ENCODE measurements at regions not wholly inside any gene's neighbourhood (a gene's known extent, or its start where the extent isn't known, plus 50 kb on each side); places are given as distances from the start of the nearest gene placed in this dataset.

- no peak for TF ChIP-seq ATF3 (IDR thresholded peaks at IDR 0.05)
- TF ChIP-seq ATF3 (CRISPR knock-in tag; conservative IDR thresholded peaks at IDR 0.05), result no peak
- no peak for TF ChIP-seq ZNF175 (CRISPR knock-in tag; IDR thresholded peaks at IDR 0.05; ENCODE audit: low read depth)
- no peak for TF ChIP-seq NFIX (CRISPR knock-in tag; IDR thresholded peaks at IDR 0.05; ENCODE audit: low read depth)
- no peak for TF ChIP-seq ETV1 (tag; conservative IDR thresholded peaks at IDR 0.05; ENCODE audit: low read depth)
- no peak for TF ChIP-seq ZNF75A (CRISPR knock-in tag; IDR thresholded peaks at IDR 0.05)
- no peak for TF ChIP-seq SIX5 (IDR thresholded peaks at IDR 0.05; ENCODE audit: borderline replicate concordance in 1 of 2, insufficient read depth in 1 of 2, low read depth in 1 of 2, low read length in 2 of 2)
- TF ChIP-seq POLR2B (IDR thresholded peaks at IDR 0.05; ENCODE audit: low read depth, partially characterized antibody), result no peak
- no peak for TF ChIP-seq GATAD2A (IDR thresholded peaks at IDR 0.05)
- TF ChIP-seq HNRNPLL (IDR thresholded peaks at IDR 0.05; ENCODE audit: low read depth, low read length, poor library complexity, severe bottlenecking), result no peak
- no peak for TF ChIP-seq ZNF57 (CRISPR knock-in tag; IDR thresholded peaks at IDR 0.05)
- no peak for TF ChIP-seq THRAP3 (IDR thresholded peaks at IDR 0.05; ENCODE audit: borderline replicate concordance)
Observed at GRCh38 chr2:239727776-239728600, 297.2 kb downstream of the NDUFA10 start (continued).
